A549 (cell line): ENCODE measurements at regions not wholly inside any gene's neighbourhood (a gene's known extent, or its start where the extent isn't known, plus 50 kb on each side); places are given as distances from the start of the nearest gene placed in this dataset.

Source experiments
- ATAC-seq, 2 experiments: fragments of 200-7000 bp in 1 of 2; fragments of >200 bp in 1 of 2; cut with Nextera tagmentation in 1 of 2; cut with Tn5 transposase in 1 of 2; 3 replicates each; pipeline versions ENCODE4 v1.8.0 to v1.9.1; 2018 to 2020; ENCODE audit warnings: mild to moderate bottlenecking in 1 of 2, moderate library complexity in 1 of 2
- CTCF ChIA-PET: fragments of 300-600 bp; sonication (Branson Sonifier 250); formaldehyde crosslinking; extraction: SDS; loops from one replicate; lab custom pipeline; 2021; ENCODE audit warnings: antibody characterized with exemption, inconsistent platforms; lab: Yijun Ruan, JAX
- POLR2A ChIA-PET: fragments of 350-600 bp; formaldehyde crosslinking; extraction: SDS; loops from one replicate; lab custom pipeline; 2021; ENCODE audit warnings: antibody characterized with exemption, inconsistent platforms; lab: Yijun Ruan, JAX
- DNase-seq, 2 experiments: peaks; one replicate each; pipeline versions ENCODE4 v3.0.0 to v3.0.0-alpha.2; 2011 to 2016; ENCODE audit warnings: low read depth in 1 of 2, low spot score in 1 of 2
- FAIRE-seq: peaks from 2 replicates; lab custom pipeline; 2011; peaks lifted over from hg19 to GRCh38; lab: Jason Lieb, UNC
- H3K27ac ChIP-seq, 2 experiments: fragments of >200 bp; sonication (Bioruptor Twin); formaldehyde crosslinking; 3 replicates each; pipeline ENCODE4 v1.5.1; 2016 to 2017
- H3K4me1 ChIP-seq: fragments of >200 bp; sonication (Bioruptor Twin); formaldehyde crosslinking; 3 replicates; pipeline ENCODE4 v1.6.1; 2016
- H3K4me2 ChIP-seq: fragments of >200 bp; sonication (Bioruptor Twin); formaldehyde crosslinking; 3 replicates; pipeline ENCODE4 v1.6.1; 2016
- H3K4me3 ChIP-seq: fragments of >200 bp; sonication (Bioruptor Twin); formaldehyde crosslinking; 3 replicates; pipeline ENCODE4 v1.5.1; 2016
- H3K9me3 ChIP-seq: fragments of >200 bp; sonication (Bioruptor Twin); formaldehyde crosslinking; 3 replicates; pipeline ENCODE4 v1.6.1; 2016
- CHD4 ChIP-seq: fragments of 200-600 bp; sonication (generic); IDR thresholded peaks from 2 replicates; pipeline ENCODE4 v1.6.1; 2016; ENCODE audit warnings: antibody characterized with exemption, mild to moderate bottlenecking, borderline replicate concordance
- ESRRA ChIP-seq: fragments of 150-350 bp; IDR thresholded peaks from 2 replicates; pipeline ENCODE4 v1.6.1; 2014; ENCODE audit warnings: mild to moderate bottlenecking, low read length, borderline replicate concordance
- FOSL2 ChIP-seq, 2 experiments: fragments of 450-650 bp in 1 of 2; fragments of >200 bp in 1 of 2; sonication (Bioruptor Twin) in 1 of 2; formaldehyde crosslinking; IDR thresholded peaks; 2 replicates each; pipeline versions ENCODE4 v1.5.0 to v1.6.1; 2016 to 2020; ENCODE audit warnings: mild to moderate bottlenecking in 1 of 2, moderate library complexity in 1 of 2
- GATA3 ChIP-seq: IDR thresholded peaks from 2 replicates; pipeline ENCODE4 v1.6.1; 2012; ENCODE audit warnings: borderline replicate concordance
- HDAC2 ChIP-seq: fragments of 200-600 bp; sonication (generic); IDR thresholded peaks from 2 replicates; pipeline ENCODE4 v1.6.1; 2016
- JUNB ChIP-seq: fragments of >200 bp; sonication (Bioruptor Twin); formaldehyde crosslinking; IDR thresholded peaks from 2 replicates; pipeline ENCODE4 v1.6.1; 2016
- KDM5A ChIP-seq: fragments of 200-600 bp; sonication (generic); IDR thresholded peaks from 2 replicates; pipeline ENCODE4 v1.6.1; 2016; ENCODE audit warnings: antibody characterized with exemption, mild to moderate bottlenecking
- PHF8 ChIP-seq: fragments of 200-600 bp; sonication (generic); IDR thresholded peaks from 2 replicates; pipeline ENCODE4 v1.6.1; 2016; ENCODE audit warnings: low read depth, mild to moderate bottlenecking, antibody characterized with exemption, moderate library complexity, borderline replicate concordance
- RAD21 ChIP-seq, 2 experiments: fragments of >200 bp in 1 of 2; sonication (Bioruptor Twin) in 1 of 2; formaldehyde crosslinking in 1 of 2; IDR thresholded peaks in 1 of 2; conservative IDR thresholded peaks in 1 of 2; 2 replicates in 1 of 2; 3 replicates in 1 of 2; pipeline ENCODE4 v1.6.1; 2012 to 2018; ENCODE audit warnings: inconsistent platforms in 1 of 2
- RARB ChIP-seq: fragments of 250-450 bp; sonication (Bioruptor Pico); IDR thresholded peaks from 2 replicates; pipeline ENCODE4 v1.8.0; 2021; ENCODE audit warnings: mild to moderate bottlenecking, moderate library complexity
- RFX5 ChIP-seq: fragments of 450-650 bp; IDR thresholded peaks from 2 replicates; pipeline ENCODE4 v1.7.1; 2014; ENCODE audit warnings: antibody characterized with exemption, mild to moderate bottlenecking, moderate library complexity
- RNF2 ChIP-seq: fragments of 200-600 bp; sonication (generic); IDR thresholded peaks from 2 replicates; pipeline ENCODE4 v1.6.1; 2016; ENCODE audit warnings: low read depth, mild to moderate bottlenecking, antibody characterized with exemption, moderate library complexity, borderline replicate concordance
- SREBF2 ChIP-seq: fragments of 450-650 bp; IDR thresholded peaks from 2 replicates; pipeline ENCODE4 v1.6.1; 2014; ENCODE audit warnings: mild to moderate bottlenecking, moderate library complexity
- ZFP36 ChIP-seq: fragments of 450-650 bp; IDR thresholded peaks from 2 replicates; pipeline ENCODE4 v1.6.1; 2014; ENCODE audit warnings: borderline replicate concordance; ENCODE audit not compliant: partially characterized antibody
- WGBS: methylation state at CpG from one replicate; pipeline ENCODE4 v1.1.6; 2017; ENCODE audit errors: missing lambda C conversion rate; 5-methylcytosine and 5-hydroxymethylcytosine counted together
- TF ChIP-seq, protein P1 (sequence below): fragments of 200-600 bp; sonication (generic); IDR thresholded peaks from 2 replicates; pipeline ENCODE4 v1.6.1; 2016; ENCODE audit warnings: antibody characterized with exemption, mild to moderate bottlenecking, moderate library complexity
- TF ChIP-seq, protein P2 (sequence below): fragments of >200 bp; sonication (Bioruptor Twin); formaldehyde crosslinking; IDR thresholded peaks from 3 replicates; pipeline ENCODE4 v1.6.1; 2016
- TF ChIP-seq, protein P3 (sequence below): IDR thresholded peaks from 2 replicates; pipeline ENCODE4 v1.6.1; 2012

DNA sequence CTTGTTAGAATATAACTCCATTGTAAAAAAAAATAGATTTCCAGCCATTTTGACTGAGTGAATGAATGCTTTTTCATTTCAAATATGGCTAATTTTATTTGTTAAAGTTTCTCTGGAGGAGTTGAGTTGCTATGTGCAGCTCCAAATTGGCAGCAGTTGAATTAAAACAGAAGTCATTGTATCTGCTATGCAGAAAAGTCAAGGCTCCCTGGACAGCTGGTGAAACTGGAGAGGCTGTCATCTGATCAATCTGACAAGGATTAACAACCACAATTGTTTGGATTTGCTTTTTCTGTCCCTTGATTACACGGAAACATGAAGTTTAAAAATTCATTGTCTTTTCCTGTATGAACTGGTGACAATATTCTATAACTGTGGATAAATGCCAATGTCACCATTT is 713.9 kb downstream of the EFNA5 start:
- ChIA-PET CTCF (interaction anchor here (0.7 kb wide), 1 partner anchor 736 kb away, joined by 3 read pairs; no protein-coding TSS in a partner anchor), POLR2A (no interaction called here)
- 80% methylated on average over 1 of the region's 1 CpG for WGBS
- Histone ChIP-seq H3K27ac (no peak overlapping the region), H3K4me3 (no peak overlapping the region), H3K4me2 (no peak overlapping the region), H3K4me1 (no peaks in the 10 kb centered on the region; the same call in 2 of the 3 replicates), H3K9me3 (no peaks in the 10 kb centered on the region)
- no peak for DNase-seq
- no peak for TF ChIP-seq KDM5A
- no peak for TF ChIP-seq ZFP36
- TF ChIP-seq, protein P1, sequence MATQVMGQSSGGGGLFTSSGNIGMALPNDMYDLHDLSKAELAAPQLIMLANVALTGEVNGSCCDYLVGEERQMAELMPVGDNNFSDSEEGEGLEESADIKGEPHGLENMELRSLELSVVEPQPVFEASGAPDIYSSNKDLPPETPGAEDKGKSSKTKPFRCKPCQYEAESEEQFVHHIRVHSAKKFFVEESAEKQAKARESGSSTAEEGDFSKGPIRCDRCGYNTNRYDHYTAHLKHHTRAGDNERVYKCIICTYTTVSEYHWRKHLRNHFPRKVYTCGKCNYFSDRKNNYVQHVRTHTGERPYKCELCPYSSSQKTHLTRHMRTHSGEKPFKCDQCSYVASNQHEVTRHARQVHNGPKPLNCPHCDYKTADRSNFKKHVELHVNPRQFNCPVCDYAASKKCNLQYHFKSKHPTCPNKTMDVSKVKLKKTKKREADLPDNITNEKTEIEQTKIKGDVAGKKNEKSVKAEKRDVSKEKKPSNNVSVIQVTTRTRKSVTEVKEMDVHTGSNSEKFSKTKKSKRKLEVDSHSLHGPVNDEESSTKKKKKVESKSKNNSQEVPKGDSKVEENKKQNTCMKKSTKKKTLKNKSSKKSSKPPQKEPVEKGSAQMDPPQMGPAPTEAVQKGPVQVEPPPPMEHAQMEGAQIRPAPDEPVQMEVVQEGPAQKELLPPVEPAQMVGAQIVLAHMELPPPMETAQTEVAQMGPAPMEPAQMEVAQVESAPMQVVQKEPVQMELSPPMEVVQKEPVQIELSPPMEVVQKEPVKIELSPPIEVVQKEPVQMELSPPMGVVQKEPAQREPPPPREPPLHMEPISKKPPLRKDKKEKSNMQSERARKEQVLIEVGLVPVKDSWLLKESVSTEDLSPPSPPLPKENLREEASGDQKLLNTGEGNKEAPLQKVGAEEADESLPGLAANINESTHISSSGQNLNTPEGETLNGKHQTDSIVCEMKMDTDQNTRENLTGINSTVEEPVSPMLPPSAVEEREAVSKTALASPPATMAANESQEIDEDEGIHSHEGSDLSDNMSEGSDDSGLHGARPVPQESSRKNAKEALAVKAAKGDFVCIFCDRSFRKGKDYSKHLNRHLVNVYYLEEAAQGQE: no peak
- no peak for FAIRE-seq
- no peak for ATAC-seq

DNA sequence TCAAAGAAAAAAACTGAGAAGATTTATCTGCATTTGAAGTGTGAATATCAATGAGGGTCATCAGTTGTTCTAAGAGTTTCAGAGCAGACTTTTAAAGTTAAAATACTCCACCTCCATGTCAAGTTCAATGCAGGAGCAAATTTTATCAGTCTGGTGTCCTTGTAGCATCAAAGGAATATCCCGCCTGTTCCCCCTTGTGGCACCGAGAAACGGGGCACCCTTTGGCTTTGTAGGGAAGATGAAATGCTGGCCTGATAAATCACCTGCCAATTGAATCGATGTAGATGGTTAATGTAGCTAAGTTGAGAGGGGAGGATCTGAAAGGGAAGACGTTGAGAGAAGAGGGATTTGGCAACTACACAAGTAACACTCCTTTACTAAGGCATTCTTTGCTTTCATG is 714.5 kb downstream of the EFNA5 start:
- no peak overlapping the region for H3K27ac ChIP-seq
- FAIRE-seq: no peak
- no peak overlapping the region for H3K4me3 ChIP-seq
- no peaks in the 10 kb centered on the region for H3K9me3 ChIP-seq
- TF ChIP-seq CHD4: no peak
- DNase-seq: no peak
- ChIA-PET POLR2A (no interaction called here), CTCF (interaction anchor here (0.6 to 0.7 kb wide), 2 partner anchors 292 to 735 kb away, joined by 3 read pairs; no protein-coding TSS in a partner anchor)
- no peaks in the 10 kb centered on the region; the same call in 2 of the 3 replicates for H3K4me1 ChIP-seq
- no peak for ATAC-seq
- no peak overlapping the region for H3K4me2 ChIP-seq
- 62% methylated on average over 5 of the region's 5 CpGs for WGBS

DNA sequence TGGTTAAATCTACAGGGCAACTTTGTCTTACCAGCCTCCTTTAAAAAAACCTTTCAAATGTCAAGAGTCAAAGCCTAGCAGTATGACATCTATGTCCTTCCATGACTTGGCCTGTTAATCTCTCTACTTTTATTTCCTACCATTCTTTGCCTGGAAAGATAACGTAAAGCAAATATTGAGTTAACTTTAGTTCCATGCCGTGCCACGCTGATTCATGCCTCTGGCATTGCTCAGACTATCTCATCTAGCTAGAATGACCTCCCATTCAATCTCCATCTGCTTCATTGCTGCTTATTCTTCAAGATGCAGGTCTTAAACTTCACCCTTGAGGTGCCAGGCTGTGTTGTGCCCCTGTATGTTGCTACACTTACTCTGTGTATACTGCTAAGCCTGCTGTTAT is 729.8 kb downstream of the EFNA5 start:
- WGBS: 4% methylated on average over 3 of the region's 3 CpGs
- H3K9me3 ChIP-seq: no peaks in the 10 kb centered on the region
- peak overlapping the region; percentile 54 for H3K4me2 ChIP-seq
- TF ChIP-seq JUNB (peak; percentile 58), HDAC2 (no peak), CHD4 (no peak), RFX5 (no peak), PHF8 (no peak), RNF2 (no peak), FOSL2 (IDR thresholded peaks at IDR 0.05) (no peak), FOSL2 (CRISPR knock-in tag; IDR thresholded peaks at IDR 0.05) (peak; percentile 84; the same call in 1 of the 2 replicates), ESRRA (no peak), RARB (CRISPR knock-in tag) (no peak), RAD21 (conservative IDR thresholded peaks at IDR 0.05 in 1 of 2, IDR thresholded peaks at IDR 0.05 in 1 of 2) (peak in 1 of 2 experiments; percentile 16; a peak in 2 of 5 replicates), GATA3 (peak; percentile 84), SREBF2 (no peak)
- TF ChIP-seq, protein P2, sequence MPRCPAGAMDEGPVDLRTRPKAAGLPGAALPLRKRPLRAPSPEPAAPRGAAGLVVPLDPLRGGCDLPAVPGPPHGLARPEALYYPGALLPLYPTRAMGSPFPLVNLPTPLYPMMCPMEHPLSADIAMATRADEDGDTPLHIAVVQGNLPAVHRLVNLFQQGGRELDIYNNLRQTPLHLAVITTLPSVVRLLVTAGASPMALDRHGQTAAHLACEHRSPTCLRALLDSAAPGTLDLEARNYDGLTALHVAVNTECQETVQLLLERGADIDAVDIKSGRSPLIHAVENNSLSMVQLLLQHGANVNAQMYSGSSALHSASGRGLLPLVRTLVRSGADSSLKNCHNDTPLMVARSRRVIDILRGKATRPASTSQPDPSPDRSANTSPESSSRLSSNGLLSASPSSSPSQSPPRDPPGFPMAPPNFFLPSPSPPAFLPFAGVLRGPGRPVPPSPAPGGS: no peak
- TF ChIP-seq, protein P3, sequence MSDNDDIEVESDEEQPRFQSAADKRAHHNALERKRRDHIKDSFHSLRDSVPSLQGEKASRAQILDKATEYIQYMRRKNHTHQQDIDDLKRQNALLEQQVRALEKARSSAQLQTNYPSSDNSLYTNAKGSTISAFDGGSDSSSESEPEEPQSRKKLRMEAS: peak; percentile 72
- ChIA-PET POLR2A (no interaction called here), CTCF (no interaction called here)
- FAIRE-seq: no peak
- DNase-seq: peak; percentile 33 to 80
- H3K27ac ChIP-seq: peak overlapping the region; percentile 51 to 66
- peaks cover 17% of the 10 kb centered on the region for H3K4me1 ChIP-seq
- peak; percentile 98 to 99 for ATAC-seq
- no peak overlapping the region for H3K4me3 ChIP-seq
